ENCODE measurements at regions not wholly inside any gene's neighbourhood (a gene's known extent, or its start where the extent isn't known, plus 50 kb on each side); places are given as distances from the start of the nearest gene placed in this dataset.

DNA sequence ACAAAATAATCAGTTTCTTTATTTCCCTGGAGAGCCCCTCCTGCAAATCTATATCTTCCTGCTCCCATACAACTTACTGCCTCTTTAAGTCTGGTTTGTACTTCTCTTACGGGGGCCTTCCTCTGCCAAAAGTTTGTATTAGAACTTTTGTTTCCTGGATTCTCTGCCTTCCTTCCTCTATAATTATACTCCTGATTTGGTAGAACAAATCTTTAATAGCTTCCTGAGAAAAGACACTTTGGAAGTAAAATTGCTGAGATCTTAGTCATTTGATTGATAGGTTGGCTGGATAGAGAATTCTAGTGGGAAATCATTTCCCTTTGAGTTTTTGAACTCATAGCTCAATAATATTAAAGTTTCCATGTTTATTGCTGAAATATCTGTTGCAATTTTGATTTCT lies 499.2 kb downstream of the RAB38 start:
- DNase-seq (ENCODE audit: insufficient read length, low spot score) = no peak
- no peak for FAIRE-seq
- TF ChIP-seq, protein P1, sequence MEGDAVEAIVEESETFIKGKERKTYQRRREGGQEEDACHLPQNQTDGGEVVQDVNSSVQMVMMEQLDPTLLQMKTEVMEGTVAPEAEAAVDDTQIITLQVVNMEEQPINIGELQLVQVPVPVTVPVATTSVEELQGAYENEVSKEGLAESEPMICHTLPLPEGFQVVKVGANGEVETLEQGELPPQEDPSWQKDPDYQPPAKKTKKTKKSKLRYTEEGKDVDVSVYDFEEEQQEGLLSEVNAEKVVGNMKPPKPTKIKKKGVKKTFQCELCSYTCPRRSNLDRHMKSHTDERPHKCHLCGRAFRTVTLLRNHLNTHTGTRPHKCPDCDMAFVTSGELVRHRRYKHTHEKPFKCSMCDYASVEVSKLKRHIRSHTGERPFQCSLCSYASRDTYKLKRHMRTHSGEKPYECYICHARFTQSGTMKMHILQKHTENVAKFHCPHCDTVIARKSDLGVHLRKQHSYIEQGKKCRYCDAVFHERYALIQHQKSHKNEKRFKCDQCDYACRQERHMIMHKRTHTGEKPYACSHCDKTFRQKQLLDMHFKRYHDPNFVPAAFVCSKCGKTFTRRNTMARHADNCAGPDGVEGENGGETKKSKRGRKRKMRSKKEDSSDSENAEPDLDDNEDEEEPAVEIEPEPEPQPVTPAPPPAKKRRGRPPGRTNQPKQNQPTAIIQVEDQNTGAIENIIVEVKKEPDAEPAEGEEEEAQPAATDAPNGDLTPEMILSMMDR (IDR thresholded peaks at IDR 0.05; ENCODE audit: insufficient read depth, missing control alignments) = no peak

DNA sequence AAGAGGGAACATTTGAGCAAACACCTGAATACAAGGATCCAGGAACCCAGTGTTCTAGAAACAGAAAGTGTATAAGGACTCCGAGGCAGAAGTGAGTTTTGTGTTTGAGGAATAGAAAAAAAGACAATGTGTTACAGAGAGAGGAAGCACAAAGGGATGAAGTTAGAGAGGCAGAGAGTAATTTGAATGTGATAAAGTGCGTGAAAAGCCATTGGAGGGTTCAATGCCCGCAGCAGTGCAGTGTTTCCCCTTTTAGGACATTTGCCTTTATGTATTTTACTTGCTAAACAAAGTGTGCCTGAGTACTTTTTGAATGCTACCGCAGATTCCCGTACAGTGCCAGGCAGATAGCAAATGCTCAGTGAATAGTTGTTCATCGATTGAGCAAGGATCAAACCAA lies 508.5 kb downstream of the RAB38 start:
- TF ChIP-seq, protein P1 (IDR thresholded peaks at IDR 0.05; ENCODE audit: insufficient read depth, missing control alignments) = no peak
- FAIRE-seq (no peak), DNase-seq (ENCODE audit: insufficient read length, low spot score) (no peak)

DNA sequence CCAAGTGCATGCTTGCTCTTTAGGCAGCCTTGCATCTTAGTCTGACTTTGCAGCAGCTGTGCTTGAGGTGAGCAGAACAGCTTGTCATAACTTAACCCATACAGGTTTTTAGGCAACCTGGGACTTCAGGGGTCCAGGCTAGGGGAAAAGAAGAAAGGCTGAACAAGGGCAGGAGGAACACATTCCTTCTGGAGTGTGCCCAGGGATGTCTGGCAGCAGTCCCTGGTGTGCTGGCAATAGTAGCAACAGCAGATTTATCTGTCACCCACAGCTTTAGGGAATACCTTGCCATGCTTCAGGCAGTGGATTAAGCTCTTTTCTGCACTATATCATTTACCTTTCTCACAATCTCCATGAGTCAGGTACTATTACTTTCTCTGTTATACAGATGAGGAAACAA lies 513.0 kb downstream of the RAB38 start:
- DNase-seq (ENCODE audit: insufficient read length, low spot score) = no peak
- TF ChIP-seq, protein P1 (IDR thresholded peaks at IDR 0.05; ENCODE audit: insufficient read depth, missing control alignments) = no peak
- FAIRE-seq = no peak

DNA sequence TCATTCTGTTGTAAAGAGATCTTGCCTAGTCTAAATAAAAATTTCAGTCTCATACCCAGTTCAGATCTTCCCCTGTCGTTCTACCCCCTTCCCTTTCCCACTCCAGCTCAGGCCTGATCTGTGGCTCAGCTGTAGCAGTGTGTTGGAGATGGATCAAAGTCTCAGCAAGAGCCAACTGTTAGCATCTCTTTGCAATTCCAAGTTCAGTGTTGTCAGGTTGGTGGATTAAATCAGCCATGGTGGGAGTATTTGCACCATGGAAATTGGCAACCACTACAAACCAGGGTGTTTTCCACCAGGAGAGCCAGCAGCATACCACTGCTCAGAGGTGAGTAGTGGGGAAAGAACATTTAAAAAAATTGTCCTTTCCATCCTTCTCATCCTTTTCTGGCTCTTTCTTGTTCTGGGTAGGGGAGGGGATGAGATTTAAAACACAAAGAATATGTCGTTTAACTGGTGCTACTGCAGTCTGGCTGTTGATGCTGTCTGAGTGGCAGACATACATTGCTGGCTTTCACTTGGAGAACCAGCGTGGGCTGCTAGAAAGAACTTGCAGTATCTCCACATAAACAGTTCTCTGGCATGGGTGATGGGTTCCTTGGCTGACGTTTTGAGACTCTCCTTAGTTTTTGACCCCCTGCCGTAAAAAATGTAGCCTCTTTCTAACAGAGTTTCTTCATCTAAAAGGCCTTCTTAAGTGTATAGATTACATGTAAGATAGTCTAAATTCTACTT lies 514.1 kb downstream of the RAB38 start:
- TF ChIP-seq, protein P1 (IDR thresholded peaks at IDR 0.05; ENCODE audit: insufficient read depth, missing control alignments) = no peak
- DNase-seq (ENCODE audit: insufficient read length, low spot score) (no peak), FAIRE-seq (no peak)

DNA sequence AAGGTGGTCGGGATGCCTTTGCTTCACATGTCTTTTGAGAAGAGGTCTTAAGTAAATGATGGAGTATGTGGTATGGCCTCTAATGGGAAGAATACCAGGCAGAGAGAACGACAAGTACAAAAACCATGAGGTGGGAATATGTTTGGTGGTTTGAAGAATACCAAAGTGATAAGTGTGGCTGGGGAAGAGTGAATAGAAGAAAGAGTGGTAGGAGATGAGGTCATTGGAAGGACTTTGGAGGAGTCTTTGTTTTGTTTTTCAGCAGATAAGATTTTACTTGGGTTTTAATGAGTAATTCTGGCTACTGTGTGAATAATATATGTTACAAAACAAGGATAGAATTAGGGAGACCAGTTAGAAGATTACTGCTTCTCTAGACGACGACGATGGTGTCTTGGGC lies 515.4 kb downstream of the RAB38 start:
- DNase-seq (ENCODE audit: insufficient read length, low spot score) (no peak), FAIRE-seq (no peak)
- TF ChIP-seq, protein P1 (IDR thresholded peaks at IDR 0.05; ENCODE audit: insufficient read depth, missing control alignments) = no peak

DNA sequence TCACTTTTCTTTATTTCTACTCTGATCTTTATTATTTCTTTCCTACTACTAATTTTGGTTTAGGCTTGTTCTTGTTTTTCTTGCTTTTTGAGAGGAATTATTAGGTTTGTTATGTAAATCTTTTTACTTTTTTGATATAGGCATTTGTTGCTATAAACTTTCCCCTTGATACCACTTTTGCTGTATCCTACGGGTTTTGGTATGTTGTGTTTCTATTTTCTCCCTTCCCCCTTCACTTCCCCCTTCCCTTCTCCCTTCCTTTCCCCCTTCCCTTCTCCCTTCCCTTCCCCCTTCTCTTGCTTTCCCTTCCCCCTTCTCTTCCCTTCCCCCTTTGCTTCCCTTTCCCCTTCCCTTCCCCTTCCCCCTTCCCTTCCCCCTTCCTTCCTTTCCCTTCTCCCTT lies 529.6 kb downstream of the RAB38 start:
- TF ChIP-seq, protein P1 (IDR thresholded peaks at IDR 0.05; ENCODE audit: insufficient read depth, missing control alignments) = no peak
- no peak for FAIRE-seq
- DNase-seq (ENCODE audit: insufficient read length, low spot score) = no peak

DNA sequence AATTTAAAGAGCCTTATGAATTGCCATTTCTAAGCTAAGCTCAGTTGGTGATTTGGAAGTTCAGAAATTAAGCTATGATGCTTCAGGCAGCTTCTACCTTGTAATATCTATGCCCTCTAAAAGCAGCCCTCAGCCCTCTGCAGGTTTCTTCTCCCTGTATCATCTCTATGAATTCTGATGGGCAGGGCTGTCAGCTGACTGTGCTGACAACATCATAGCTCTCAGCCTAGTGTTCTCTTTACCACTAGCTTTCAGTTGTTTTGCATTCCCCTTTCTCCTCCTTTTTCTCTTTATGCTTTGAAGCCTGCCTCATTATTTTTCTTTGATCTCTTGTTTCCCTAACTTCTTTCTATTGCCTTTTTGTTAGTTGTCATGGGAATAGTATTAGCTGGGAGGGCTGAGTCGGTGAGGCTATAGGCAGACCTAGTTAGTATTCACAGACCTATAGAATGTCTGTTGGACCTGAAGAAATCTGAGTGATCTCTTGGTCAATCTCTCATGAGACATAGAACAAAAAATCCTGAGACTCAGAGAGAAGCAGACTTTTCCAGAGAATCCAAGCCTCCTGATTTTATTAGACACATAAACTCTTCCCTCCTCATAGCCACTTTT lies 535.4 kb downstream of the RAB38 start:
- TF ChIP-seq, protein P1 (IDR thresholded peaks at IDR 0.05; ENCODE audit: insufficient read depth, missing control alignments) = no peak
- FAIRE-seq = no peak
- no peak for DNase-seq (ENCODE audit: insufficient read length, low spot score)
